K562 (cell line): ENCODE measurements at regions not wholly inside any gene's neighbourhood (a gene's known extent, or its start where the extent isn't known, plus 50 kb on each side); places are given as distances from the start of the nearest gene placed in this dataset.
A peak's percentile ranks its signal among the peaks of the same experiment; 100 is the strongest.

Source experiments
- ATAC-seq: fragments of 200-7000 bp; cut with Tn5 transposase; 3 replicates; pipeline ENCODE4 v1.9.1; 2020; ENCODE audit warnings: moderate library complexity
- BruUV-seq: library from RNA; stranded (reverse); fragments of 400-500 nt; replicated peaks from 2 replicates; lab custom pipeline; 2021; lab: Mats Ljungman, UMichigan
- CTCF ChIA-PET: fragments of 300-600 bp; formaldehyde crosslinking; extraction: SDS; loops from one replicate; lab custom pipeline; 2021; ENCODE audit warnings: low intra/inter-chr PET ratio; lab: Yijun Ruan, JAX
- POLR2A ChIA-PET: fragments of 300-600, 350-650 bp; sonication (Branson Sonifier 250); formaldehyde crosslinking; extraction: SDS; loops from one replicate; lab custom pipeline; 2021; ENCODE audit warnings: antibody characterized with exemption, inconsistent platforms; lab: Yijun Ruan, JAX
- DNase-seq, 4 experiments: peaks; one replicate each; pipeline versions ENCODE4 v3.0.0 to v3.0.0-alpha.2; 2011 to 2018; ENCODE audit warnings: low spot score in 3 of 4, mixed read lengths in 3 of 4; ENCODE audit errors: extremely low read depth in 1 of 4
- FAIRE-seq: peaks from 2 replicates; lab custom pipeline; 2011; peaks lifted over from hg19 to GRCh38; lab: Jason Lieb, UNC
- H2AFZ ChIP-seq: 2 replicates; pipeline ENCODE4 v1.6.0; 2011; ENCODE audit warnings: low read depth, low read length, control low read depth, inconsistent platforms
- H3K27ac ChIP-seq: fragments of 200-600 bp; 3 replicates; pipeline ENCODE4 v1.8.0; 2011; ENCODE audit warnings: low read depth, mild to moderate bottlenecking, control low read depth, inconsistent platforms, low read length, moderate library complexity, mixed read lengths; ENCODE audit errors: extremely low read depth
- H3K27me3 ChIP-seq, 2 experiments: fragments of 300-600 bp in 1 of 2; 2 replicates in 1 of 2; 3 replicates in 1 of 2; pipeline versions ENCODE4 v1.6.0 to v1.8.0; 2011; ENCODE audit warnings: inconsistent platforms in 2 of 2, low read length in 2 of 2, mild to moderate bottlenecking in 1 of 2, mixed read lengths in 1 of 2, moderate library complexity in 1 of 2; ENCODE audit not compliant: control insufficient read depth in 2 of 2, insufficient read depth in 2 of 2
- H3K36me3 ChIP-seq: fragments of 300-600 bp; 3 replicates; pipeline ENCODE4 v1.8.0; 2011; ENCODE audit warnings: mild to moderate bottlenecking, low read length, inconsistent platforms; ENCODE audit not compliant: control insufficient read depth, insufficient read depth
- H3K4me1 ChIP-seq, 2 experiments: fragments of 200-600 bp in 1 of 2; replicated peaks in 1 of 2; 2 replicates in 1 of 2; 3 replicates in 1 of 2; pipeline versions ENCODE4 v1.5.1 to v1.8.0; 2011; ENCODE audit warnings: inconsistent platforms in 2 of 2, low read length in 2 of 2, mild to moderate bottlenecking in 1 of 2, mixed read lengths in 1 of 2, moderate library complexity in 1 of 2; ENCODE audit not compliant: control insufficient read depth in 2 of 2, insufficient read depth in 2 of 2
- H3K4me2 ChIP-seq: 2 replicates; pipeline ENCODE4 v1.6.1; 2011; ENCODE audit warnings: low read length, control low read depth, inconsistent platforms, mixed read lengths; ENCODE audit not compliant: insufficient read depth
- H3K4me3 ChIP-seq: fragments of 200-600 bp; sonication (generic), shearing (Covaris generic); 2 replicates; pipeline ENCODE4 v1.5.1; 2016; ENCODE audit warnings: control low read depth, inconsistent platforms
- H3K79me2 ChIP-seq: fragments of 200-600 bp; 3 replicates; pipeline ENCODE4 v1.8.0; 2011; ENCODE audit warnings: low read length, inconsistent platforms; ENCODE audit not compliant: control insufficient read depth, insufficient read depth
- H3K9ac ChIP-seq, 2 experiments: 2 replicates each; pipeline versions ENCODE4 v1.6.0 to v1.6.1; 2011; ENCODE audit warnings: low read depth in 2 of 2, low read length in 2 of 2, control low read depth in 1 of 2, inconsistent platforms in 1 of 2, mild to moderate bottlenecking in 1 of 2, mixed read lengths in 1 of 2; ENCODE audit not compliant: insufficient read depth in 1 of 2
- H3K9me1 ChIP-seq: one replicate; pipeline ENCODE4 v1.6.0; 2011; ENCODE audit warnings: inconsistent platforms, mild to moderate bottlenecking, low read length, moderate library complexity; ENCODE audit not compliant: control insufficient read depth, insufficient read depth
- H3K9me3 ChIP-seq: replicated peaks from 2 replicates; pipeline ENCODE4 v1.5.1; 2011; ENCODE audit warnings: low read depth, low read length, inconsistent platforms; ENCODE audit not compliant: control insufficient read depth, insufficient read depth
- H4K20me1 ChIP-seq: replicated peaks from 2 replicates; pipeline ENCODE4 v1.6.1; 2011; ENCODE audit warnings: low read length, inconsistent platforms, mixed read lengths; ENCODE audit not compliant: control insufficient read depth, insufficient read depth
- CEBPG ChIP-seq, 3 experiments: fragments of 200-800 bp in 1 of 3; sonication (Bioruptor generic) in 1 of 3; sonication (generic) in 1 of 3; formaldehyde crosslinking in 1 of 3; IDR thresholded peaks in 2 of 3; conservative IDR thresholded peaks in 1 of 3; 2 replicates each; pipeline versions ENCODE4 v1.6.1 to v1.8.0; 2016 to 2022; ENCODE audit warnings: missing compliant biosample characterization in 2 of 3, missing genetic modification characterization in 2 of 3, mild to moderate bottlenecking in 1 of 3, missing genetic modification reagents in 1 of 3
- MNT ChIP-seq, 2 experiments: fragments of 450-650 bp; conservative IDR thresholded peaks; 2 replicates each; pipeline ENCODE4 v1.6.1; 2017; ENCODE audit warnings: mild to moderate bottlenecking in 2 of 2, moderate library complexity in 2 of 2
- ZNF274 ChIP-seq: IDR thresholded peaks from 2 replicates; pipeline ENCODE4 v1.6.1; 2011; ENCODE audit warnings: low read depth, mild to moderate bottlenecking, low read length, moderate library complexity, borderline replicate concordance
- ZSCAN29 ChIP-seq: fragments of 450-650 bp; IDR thresholded peaks from 2 replicates; pipeline ENCODE4 v1.6.1; 2017
- WGBS: fragments of 100-300 bp; shearing (Covaris generic); methylation state at CpG from one replicate; pipeline ENCODE4 v1.1.6; 2016; ENCODE audit warnings: low coverage, mixed read lengths; ENCODE audit not compliant: insufficient coverage; ENCODE audit errors: missing lambda C conversion rate; 5-methylcytosine and 5-hydroxymethylcytosine counted together
- in situ Hi-C: fragments of 300-500 bp; cut with MboI; formaldehyde crosslinking; loops from 4 replicates; pipeline ENCODE4 v1.15.0; 2018; ENCODE audit warnings: inconsistent platforms, mixed read lengths
- intact Hi-C: fragments of 100-400 bp; cut with micrococcal nuclease; formaldehyde crosslinking; loops from 2 replicates; pipeline ENCODE4 v1.14.2; 2022

GRCh38 chr4:100688368-100688767, 170.5 kb upstream of the EMCN start:
- Histone ChIP-seq H2AFZ (no peak overlapping the region), H3K27me3 (no peaks in the 10 kb centered on the region), H3K4me1 (no peaks in the 10 kb centered on the region), H3K4me2 (no peak overlapping the region), H3K27ac (no peak overlapping the region), H3K9ac (no peak overlapping the region), H4K20me1 (no peaks in the 10 kb centered on the region), H3K9me1 (no peaks in the 10 kb centered on the region), H3K36me3 (no peaks in the 10 kb centered on the region), H3K9me3 (no peaks in the 10 kb centered on the region), H3K79me2 (no peaks in the 10 kb centered on the region), H3K4me3 (no peak overlapping the region)
- ATAC-seq = no peak
- no TSS peak for BruUV-seq
- ChIA-PET POLR2A (no interaction called here), CTCF (no interaction called here)
- 0% methylated on average over 2 of the region's 2 CpGs for WGBS
- FAIRE-seq = no peak
- intact Hi-C loops (no loop called here), in situ Hi-C loops (no loop called here)
- TF ChIP-seq CEBPG (CRISPR knock-in tag; IDR thresholded peaks at IDR 0.05) (no peak), CEBPG (tag; conservative IDR thresholded peaks at IDR 0.05 in 1 of 2, IDR thresholded peaks at IDR 0.05 in 1 of 2) (peak in 1 of 2 experiments; percentile 67; a peak in 2 of 4 replicates), ZNF274 (no peak)
- DNase-seq = no peak

- DNase-seq = no peak
- 1% methylated on average over 12 of the region's 12 CpGs for WGBS
These were observed 164.8 kb upstream of the EMCN start for GRCh38 chr4:100682477-100683218.

More at GRCh38 chr4:100682477-100683218, 164.8 kb upstream of the EMCN start:
- H3K27me3 ChIP-seq = no peaks in the 10 kb centered on the region
- CTCF ChIA-PET = no interaction called here
- FAIRE-seq = no peak
- no peaks in the 10 kb centered on the region for H4K20me1 ChIP-seq
- H3K9me3 ChIP-seq = no peaks in the 10 kb centered on the region
- H3K27ac ChIP-seq = no peak overlapping the region
- H2AFZ ChIP-seq = no peak overlapping the region
- no peaks in the 10 kb centered on the region for H3K79me2 ChIP-seq
- no peak for TF ChIP-seq ZSCAN29
- TF ChIP-seq MNT (conservative IDR thresholded peaks at IDR 0.05) = no peak
- no peak overlapping the region for H3K9ac ChIP-seq
- ATAC-seq = no peak
- POLR2A ChIA-PET = no interaction called here
- no peaks in the 10 kb centered on the region for H3K36me3 ChIP-seq
- no TSS peak for BruUV-seq
- no peaks in the 10 kb centered on the region for H3K9me1 ChIP-seq
- H3K4me1 ChIP-seq = no peaks in the 10 kb centered on the region
- no peak overlapping the region for H3K4me2 ChIP-seq
- H3K4me3 ChIP-seq = no peak overlapping the region
- intact Hi-C loops (no loop called here), in situ Hi-C loops (no loop called here)
